ENCODE measurements at regions not wholly inside any gene's neighbourhood (a gene's known extent, or its start where the extent isn't known, plus 50 kb on each side); places are given as distances from the start of the nearest gene placed in this dataset.

GRCh38 chr14:51457843-51458562, 193.7 kb upstream of the FRMD6 start:
- H2BK20ac ChIP-seq (ENCODE audit: low read length): no peak overlapping the region
- no peak overlapping the region for H3K4me2 ChIP-seq (ENCODE audit: insufficient read depth in 1 of 2, low read depth in 2 of 2, low read length in 2 of 2)
- ChIA-PET POLR2A (ENCODE audit: partially characterized antibody) (no interaction called here), CTCF (ENCODE audit: partially characterized antibody) (interaction anchor here (1.0 to 1.1 kb wide), 2 partner anchors 13 to 17 kb away, joined by 3 read pairs; no protein-coding TSS in a partner anchor)
- H3K23me2 ChIP-seq (ENCODE audit: low read depth, low read length): no peaks in the 10 kb centered on the region
- H3K4me3 ChIP-seq (ENCODE audit: extremely low read depth in 1 of 4, insufficient read depth in 2 of 4, low read depth in 3 of 4, low read length in 4 of 4): no peak overlapping the region
- no peak overlapping the region for H3K27ac ChIP-seq (ENCODE audit: low read depth, low read length)
- H3K14ac ChIP-seq (ENCODE audit: insufficient read length): no peak overlapping the region
- DNase-seq (ENCODE audit: low read depth in 1 of 2, low spot score in 2 of 2): no peak
- no peak overlapping the region for H4K91ac ChIP-seq (replicated peaks; ENCODE audit: insufficient read length, low read length)
- H3K56ac ChIP-seq (replicated peaks; ENCODE audit: insufficient read length, low read depth, low read length): no peak overlapping the region
- no peaks in the 10 kb centered on the region for H3K27me3 ChIP-seq (replicated peaks in 1 of 4; ENCODE audit: control insufficient read depth in 3 of 4, extremely low read depth in 1 of 4, insufficient read depth in 3 of 4, low read length in 3 of 4)
- no peak overlapping the region for H2BK5ac ChIP-seq (ENCODE audit: low read depth, low read length)
- no peak overlapping the region for H3K18ac ChIP-seq (ENCODE audit: extremely low read depth, low read length)
- no peak overlapping the region for H2BK12ac ChIP-seq (ENCODE audit: low read depth, low read length)
- H2BK120ac ChIP-seq (replicated peaks; ENCODE audit: low read depth, low read length): no peak overlapping the region
- H2BK15ac ChIP-seq (ENCODE audit: low read length): no peak overlapping the region
- no peak overlapping the region for H2AFZ ChIP-seq (ENCODE audit: low read length)
- FAIRE-seq: no peak
- no peak overlapping the region for H4K5ac ChIP-seq (ENCODE audit: insufficient read length, low read depth, low read length)
- no peak overlapping the region for H3K4ac ChIP-seq (replicated peaks; ENCODE audit: insufficient read length, low read depth, low read length)
- H4K20me1 ChIP-seq (replicated peaks in 1 of 2; ENCODE audit: control insufficient read depth in 1 of 2, insufficient read depth in 2 of 2, low read length in 2 of 2): no peaks in the 10 kb centered on the region
- H3K36me3 ChIP-seq (ENCODE audit: control insufficient read depth in 2 of 4, insufficient read depth in 4 of 4, low read length in 3 of 4): no peaks in the 10 kb centered on the region
- H2AK5ac ChIP-seq (ENCODE audit: low read depth, low read length): no peak overlapping the region
- no peaks in the 10 kb centered on the region for H3K4me1 ChIP-seq (replicated peaks in 1 of 4; ENCODE audit: control insufficient read depth in 3 of 4, insufficient read depth in 4 of 4, low read length in 3 of 4)
- 86 to 100% methylated on average over 1 of the region's 1 CpG for WGBS, 2 experiments (ENCODE audit: extremely low coverage in 1 of 2, insufficient coverage in 1 of 2, insufficient read length in 1 of 2, insufficient replicate concordance in 2 of 2, low coverage in 1 of 2, low lambda C conversion rate in 2 of 2, missing lambda C conversion rate in 1 of 2)
- no peaks in the 10 kb centered on the region for H3K9me3 ChIP-seq (ENCODE audit: insufficient read depth in 2 of 2, low read depth in 1 of 2, low read length in 1 of 2)
- no peak overlapping the region for H3K9ac ChIP-seq (replicated peaks in 1 of 4; ENCODE audit: extremely low read depth in 1 of 4, low read depth in 3 of 4, low read length in 3 of 4)
- TF ChIP-seq POLR2AphosphoS5 (IDR thresholded peaks at IDR 0.05; ENCODE audit: low read depth, low read length) (no peak), CTBP2 (IDR thresholded peaks at IDR 0.05; ENCODE audit: borderline replicate concordance, insufficient read depth, insufficient read length, low read length) (no peak), BACH1 (IDR thresholded peaks at IDR 0.05; ENCODE audit: low read length) (no peak), SUZ12 (IDR thresholded peaks at IDR 0.05; ENCODE audit: low read length) (no peak), ZNF274 (IDR thresholded peaks at IDR 0.05; ENCODE audit: borderline replicate concordance, extremely low read depth, low read length) (no peak)
- no peaks in the 10 kb centered on the region for H3K79me2 ChIP-seq (ENCODE audit: control insufficient read depth in 1 of 2, insufficient read depth in 2 of 2, low read length in 2 of 2)
- no peak overlapping the region for H4K8ac ChIP-seq (ENCODE audit: extremely low read depth, insufficient read depth, low read length)
- no peaks in the 10 kb centered on the region for H3K79me1 ChIP-seq (ENCODE audit: low read depth, low read length)
- no peak overlapping the region for H3K23ac ChIP-seq (ENCODE audit: insufficient read length)

All from H1 (cell line).